Glomerular endothelial cell (primary cell): ENCODE measurements at regions not wholly inside any gene's neighbourhood (a gene's known extent, or its start where the extent isn't known, plus 50 kb on each side); places are given as distances from the start of the nearest gene placed in this dataset.

ENCODE experiments used
- DNase-seq: peaks from one replicate; pipeline ENCODE4 v3.0.0-alpha.2; 2011; ENCODE audit warnings: low read depth, low spot score; ENCODE audit errors: extremely low read depth

GRCh38 chr4:138085736-138086305 lies 156.3 kb downstream of the SLC7A11 start:
- no peak for DNase-seq

DNA sequence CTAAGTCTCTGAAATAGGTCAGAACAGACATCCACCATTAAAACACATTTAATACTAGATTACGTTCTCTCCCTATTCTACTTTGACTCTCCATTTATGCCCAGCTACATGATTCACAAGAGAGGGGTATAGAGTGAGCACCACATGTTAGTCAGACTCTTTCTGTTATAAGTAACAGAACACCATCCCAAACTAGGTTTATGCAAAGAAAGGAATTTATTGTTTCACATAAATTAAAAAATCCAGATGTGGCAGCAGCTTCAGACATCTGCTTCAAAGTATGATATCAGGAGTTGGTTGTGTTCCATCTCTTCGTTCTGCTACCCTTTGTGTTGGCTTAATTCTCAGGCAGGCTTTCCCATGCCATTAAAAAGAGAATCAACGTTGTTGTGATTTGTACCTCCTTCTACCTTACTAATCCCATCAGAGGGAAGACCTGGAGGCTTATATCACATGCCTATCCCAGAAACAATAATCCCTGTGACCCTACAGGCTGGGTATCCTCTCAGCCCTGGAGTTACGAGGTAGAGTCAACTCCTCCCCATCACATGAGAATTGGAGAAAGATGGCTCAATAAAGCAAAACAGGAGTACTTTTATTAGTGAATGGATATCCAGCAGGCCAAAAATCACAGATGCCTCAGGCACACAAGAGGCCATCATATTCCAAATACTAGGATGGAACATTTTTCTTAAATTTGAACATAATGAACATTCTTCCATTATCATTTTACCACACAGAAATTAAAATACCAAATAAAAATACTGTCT lies 163.2 kb downstream of the SLC7A11 start:
- no peak for DNase-seq

- no peak for DNase-seq
These were observed 163.9 kb downstream of the SLC7A11 start for GRCh38 chr4:138078253-138078652.

GRCh38 chr4:138076561-138076960 lies 165.6 kb downstream of the SLC7A11 start:
- DNase-seq = no peak

GRCh38 chr4:138070816-138071215 lies 171.3 kb downstream of the SLC7A11 start:
- DNase-seq = no peak

DNA sequence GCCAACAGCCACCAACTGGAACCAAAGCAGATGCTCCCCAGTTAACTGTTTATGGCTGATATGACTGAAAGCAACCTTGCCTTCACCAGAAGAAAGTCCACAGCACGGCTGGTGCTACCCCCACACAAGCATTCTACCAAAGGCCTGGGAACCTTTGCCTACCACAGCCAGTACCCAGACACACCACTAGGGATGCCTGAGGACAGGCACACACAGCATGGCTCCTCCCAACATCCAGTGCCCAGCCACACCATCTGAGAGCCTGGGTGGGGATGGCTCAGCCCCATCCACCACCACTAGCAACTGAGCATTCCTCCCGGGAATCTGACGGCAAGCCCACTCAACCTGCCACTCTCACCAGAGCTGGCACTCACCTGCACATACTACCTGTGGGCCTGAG lies 178.6 kb downstream of the SLC7A11 start:
- no peak for DNase-seq

DNA sequence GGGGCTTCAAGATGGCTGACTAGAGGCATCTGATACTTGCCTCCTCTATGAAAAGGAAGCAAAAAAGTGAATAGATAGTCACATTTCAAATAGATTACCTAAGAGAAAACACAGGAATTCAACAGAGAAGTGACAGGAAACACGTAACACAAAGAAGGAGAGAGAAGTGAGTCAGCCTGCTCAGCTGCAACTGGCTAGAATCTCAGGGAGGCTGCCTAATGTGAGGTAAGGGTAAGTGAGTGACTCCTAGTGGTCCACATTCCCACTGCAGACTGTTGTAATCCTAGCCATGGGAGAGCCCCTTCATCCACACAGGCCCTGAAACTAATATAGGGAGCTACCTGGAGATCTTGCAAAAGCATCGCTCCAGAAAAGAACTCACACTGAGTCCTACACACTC lies 179.2 kb downstream of the SLC7A11 start:
- no peak for DNase-seq

DNA sequence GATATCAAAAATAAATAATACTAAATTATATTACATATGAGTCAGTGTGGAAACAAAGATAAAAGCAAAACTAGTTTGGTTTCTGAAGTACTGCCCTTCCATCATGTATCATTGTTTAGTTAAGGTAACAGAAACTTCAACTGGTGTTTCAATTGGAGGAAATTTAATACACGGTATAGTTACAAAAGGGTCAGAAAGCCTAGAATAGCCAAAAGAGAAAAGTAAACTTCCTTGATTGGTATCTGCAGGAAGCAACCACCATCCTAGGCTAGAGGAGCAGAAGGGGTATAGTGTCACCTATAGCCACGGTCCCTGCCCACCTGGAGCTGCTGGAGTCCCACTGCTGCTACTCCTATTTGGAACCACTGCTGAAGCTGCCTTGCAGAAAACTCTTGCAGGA lies 185.6 kb downstream of the SLC7A11 start:
- DNase-seq = no peak

- DNase-seq = no peak
These were observed 186.3 kb downstream of the SLC7A11 start for GRCh38 chr4:138055890-138056289.

DNA sequence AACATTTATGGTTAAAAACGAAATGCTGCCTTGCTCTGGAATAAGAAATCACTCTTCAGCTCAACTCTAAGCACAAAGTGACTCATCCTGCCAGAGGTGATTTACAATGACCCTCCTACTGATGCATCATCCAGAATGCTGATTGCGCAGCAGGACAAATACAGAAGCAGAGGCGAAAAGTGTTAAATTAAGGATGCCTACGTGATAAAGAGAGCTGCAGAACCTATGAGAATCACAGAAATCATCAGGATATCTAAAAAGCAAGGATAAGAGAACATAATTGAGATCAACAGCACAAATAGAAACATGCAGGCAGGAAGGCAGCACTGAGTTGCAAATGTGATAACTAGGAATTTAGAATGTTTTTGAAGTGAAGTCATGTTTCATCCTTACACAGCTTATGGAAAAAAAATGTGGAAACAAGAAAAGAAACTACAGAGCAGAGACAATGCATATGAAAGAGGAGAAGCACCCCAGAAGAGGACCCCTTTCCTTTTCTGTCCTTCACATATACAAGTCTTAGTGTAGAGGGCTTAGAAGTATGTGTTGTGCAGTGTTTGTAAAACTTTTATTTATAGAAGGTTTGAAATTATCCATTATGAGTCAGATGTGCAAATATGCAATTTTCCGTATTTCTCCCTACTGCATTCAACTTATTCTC lies 188.4 kb downstream of the SLC7A11 start:
- DNase-seq = no peak

DNA sequence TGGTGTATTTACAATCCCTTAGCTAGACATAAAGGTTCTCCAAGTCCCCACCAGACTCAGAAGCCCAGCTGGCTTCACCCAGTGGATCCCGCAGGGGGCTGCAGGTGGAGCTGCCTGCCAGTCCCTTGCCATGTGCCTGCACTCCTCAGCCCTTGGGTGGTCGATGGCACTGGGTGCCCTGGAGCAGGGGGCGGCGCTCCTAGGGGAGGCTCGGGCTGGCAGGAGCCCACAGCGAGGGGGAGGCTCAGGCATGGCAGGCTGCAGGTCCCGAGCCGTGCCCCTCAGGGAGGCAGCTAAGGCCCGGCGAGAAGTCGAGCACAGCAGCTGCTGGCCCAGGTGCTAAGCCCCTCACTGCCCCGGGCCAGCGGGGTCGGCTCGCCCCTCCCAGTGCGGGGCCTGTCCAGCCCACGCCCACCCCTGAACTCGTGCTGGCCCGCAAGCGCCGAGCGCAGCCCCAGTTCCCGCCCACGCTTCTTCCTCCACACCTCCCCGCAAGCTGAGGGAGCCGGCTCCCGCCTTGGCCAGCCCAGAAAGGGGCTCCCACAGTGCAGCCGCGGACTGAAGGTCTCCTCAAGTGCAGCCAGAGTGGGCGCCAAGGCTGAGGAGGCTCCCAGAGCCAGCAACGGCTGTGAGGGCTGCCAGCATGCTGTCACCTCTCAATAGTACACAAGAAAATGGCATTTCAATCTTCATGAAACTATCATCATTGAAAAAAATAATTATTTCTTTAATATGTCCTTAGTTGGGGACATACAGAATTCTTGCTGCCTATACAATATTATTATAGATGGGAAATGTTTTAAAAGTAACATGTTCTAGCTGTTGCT lies 189.1 kb downstream of the SLC7A11 start:
- no peak for DNase-seq

- DNase-seq = no peak
These were observed 191.0 kb downstream of the SLC7A11 start for GRCh38 chr4:138051157-138051556.

DNA sequence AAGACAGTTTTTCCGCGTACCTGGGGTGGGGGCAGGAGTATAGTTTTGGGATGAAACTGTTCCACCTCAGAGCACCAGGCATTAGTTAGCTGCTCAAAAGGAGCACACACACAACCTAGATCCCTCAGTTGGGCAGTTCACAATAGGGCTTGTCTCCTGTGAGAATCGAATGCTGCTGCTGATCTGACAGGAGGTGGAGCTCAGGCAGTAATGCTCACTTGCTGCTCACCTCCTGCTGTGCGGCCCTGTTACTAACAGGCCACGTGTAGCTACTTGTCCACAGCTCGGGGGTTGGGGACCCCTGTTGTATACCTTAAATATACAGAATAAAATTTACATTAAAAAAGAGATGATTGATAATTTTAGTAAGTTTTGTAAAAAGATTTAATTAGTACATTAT lies 191.5 kb downstream of the SLC7A11 start:
- no peak for DNase-seq

DNA sequence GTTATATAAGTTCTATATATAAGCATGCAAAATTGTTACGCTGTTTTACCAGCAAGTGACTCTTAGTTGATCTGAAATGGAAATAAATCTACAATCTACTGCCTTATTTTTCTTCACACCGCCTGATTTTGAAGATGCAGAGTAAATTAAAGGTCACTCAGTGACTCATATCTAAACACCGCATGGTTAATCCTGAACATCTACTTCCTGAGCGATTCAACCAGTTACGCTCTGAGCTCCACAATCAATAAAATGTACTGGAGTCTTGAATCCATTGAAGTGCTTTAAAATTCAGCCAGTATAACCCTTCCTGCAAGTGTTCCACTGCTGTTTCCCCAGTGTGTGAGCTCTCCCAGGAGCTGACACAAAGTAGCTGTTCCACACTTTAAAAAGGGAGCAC lies 192.8 kb downstream of the SLC7A11 start:
- DNase-seq = no peak

GRCh38 chr4:138047290-138047689 lies 194.9 kb downstream of the SLC7A11 start:
- DNase-seq = no peak

DNA sequence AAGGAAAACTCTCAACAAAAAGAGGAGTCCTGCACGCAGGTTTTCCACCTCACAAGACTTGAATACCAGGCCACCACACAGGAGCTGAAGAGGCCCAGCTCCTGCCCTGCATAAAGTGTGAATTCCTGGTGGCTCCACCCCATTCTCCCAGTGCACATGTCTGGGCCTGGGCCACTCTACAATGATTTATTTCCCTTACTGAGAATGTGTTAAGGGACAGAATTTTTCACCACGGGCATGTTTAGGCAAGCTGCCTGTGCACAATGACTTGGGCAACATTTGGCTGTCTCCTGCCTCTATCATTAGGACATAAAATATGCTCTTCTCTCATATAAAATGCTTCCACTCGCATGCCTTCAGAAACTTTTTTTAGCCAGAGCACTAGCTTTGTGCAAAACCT lies 197.1 kb downstream of the SLC7A11 start:
- DNase-seq = no peak

- no peak for DNase-seq
These were observed 203.1 kb downstream of the SLC7A11 start for GRCh38 chr4:138039010-138039409.

- no peak for DNase-seq
These were observed 204.5 kb downstream of the SLC7A11 start for GRCh38 chr4:138037696-138038095.

GRCh38 chr4:138035781-138036258 lies 206.3 kb downstream of the SLC7A11 start:
- DNase-seq = no peak

- no peak for DNase-seq
These were observed 207.3 kb downstream of the SLC7A11 start for GRCh38 chr4:138034871-138035270.

DNA sequence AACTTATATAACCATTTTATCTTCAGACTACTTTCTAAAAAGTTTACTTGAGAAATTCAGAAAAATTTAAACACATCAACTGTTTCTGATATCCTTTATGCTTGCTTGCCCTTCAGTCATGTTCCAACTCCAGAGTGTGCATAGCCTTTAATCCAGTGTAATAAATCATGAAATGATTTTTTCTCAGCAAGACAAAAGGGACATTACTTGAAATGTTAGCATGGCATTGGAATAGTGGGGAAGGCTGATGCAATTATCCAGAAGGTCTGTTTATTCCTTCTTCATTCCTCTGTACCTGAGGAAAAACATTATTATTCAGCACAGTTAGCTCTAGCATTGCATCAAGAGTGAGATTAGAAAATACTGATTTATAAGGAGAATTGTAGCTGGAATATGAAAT lies 209.9 kb downstream of the SLC7A11 start:
- DNase-seq = no peak
